Cardiac muscle cell (in vitro differentiated cells and primary cell): ENCODE measurements at regions not wholly inside any gene's neighbourhood (a gene's known extent, or its start where the extent isn't known, plus 50 kb on each side); places are given as distances from the start of the nearest gene placed in this dataset.

Source experiments
- DNase-seq, 2 donors: peaks; one replicate each; pipeline versions ENCODE4 v3.0.0 to v3.0.0-alpha.2; 2010 to 2017; ENCODE audit warnings: low read depth in 1 of 2, low spot score in 1 of 2
- H3K27ac ChIP-seq: fragments of 200-600 bp; sonication (generic); 2 replicates; pipeline ENCODE4 v1.5.1; 2016
- H3K27me3 ChIP-seq: fragments of 200-600 bp; sonication (generic); 2 replicates; pipeline ENCODE4 v1.6.0; 2016; ENCODE audit warnings: control low read depth
- H3K36me3 ChIP-seq: fragments of 200-600 bp; sonication (generic); 2 replicates; pipeline ENCODE4 v1.5.1; 2016; ENCODE audit warnings: control low read depth
- H3K4me1 ChIP-seq: fragments of 200-600 bp; sonication (generic); 2 replicates; pipeline ENCODE4 v1.8.1; 2017; ENCODE audit warnings: low read depth, mild to moderate bottlenecking, mixed run types
- H3K4me3 ChIP-seq: fragments of 200-600 bp; sonication (generic); 2 replicates; pipeline ENCODE4 v1.5.1; 2016; ENCODE audit warnings: mild to moderate bottlenecking
- H3K9me3 ChIP-seq: fragments of 200-600 bp; sonication (generic); 2 replicates; pipeline ENCODE4 v1.5.1; 2017; ENCODE audit warnings: low read depth, mild to moderate bottlenecking, control low read depth
- TF ChIP-seq, protein P1 (sequence below): IDR thresholded peaks from 2 replicates; pipeline ENCODE4 v1.5.1; 2012; ENCODE audit warnings: low read depth, mild to moderate bottlenecking, low read length

DNA sequence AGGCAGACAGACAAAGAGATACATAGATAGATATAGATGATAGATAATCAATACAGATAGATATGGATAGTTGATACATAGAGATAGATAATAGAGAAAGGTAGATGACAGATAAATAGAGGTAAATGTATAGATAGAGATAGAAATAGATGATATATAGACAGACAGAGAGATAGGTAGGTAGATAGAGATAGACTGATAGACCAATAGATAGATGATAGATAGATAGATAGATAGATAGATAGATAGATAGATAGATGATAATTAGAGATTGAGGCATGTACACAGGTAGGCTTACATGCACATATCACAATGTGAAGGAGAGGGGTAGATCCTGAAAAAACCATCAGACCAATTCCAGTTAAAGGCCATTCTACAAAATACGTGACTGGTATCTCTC is 724.7 kb downstream of the GALR1 start:
- Histone ChIP-seq H3K4me3 (no peak overlapping the region), H3K4me1 (no peaks in the 10 kb centered on the region), H3K27ac (no peak overlapping the region), H3K9me3 (no peaks in the 10 kb centered on the region), H3K27me3 (no peaks in the 10 kb centered on the region), H3K36me3 (no peaks in the 10 kb centered on the region)
- DNase-seq = no peak
- TF ChIP-seq, protein P1, sequence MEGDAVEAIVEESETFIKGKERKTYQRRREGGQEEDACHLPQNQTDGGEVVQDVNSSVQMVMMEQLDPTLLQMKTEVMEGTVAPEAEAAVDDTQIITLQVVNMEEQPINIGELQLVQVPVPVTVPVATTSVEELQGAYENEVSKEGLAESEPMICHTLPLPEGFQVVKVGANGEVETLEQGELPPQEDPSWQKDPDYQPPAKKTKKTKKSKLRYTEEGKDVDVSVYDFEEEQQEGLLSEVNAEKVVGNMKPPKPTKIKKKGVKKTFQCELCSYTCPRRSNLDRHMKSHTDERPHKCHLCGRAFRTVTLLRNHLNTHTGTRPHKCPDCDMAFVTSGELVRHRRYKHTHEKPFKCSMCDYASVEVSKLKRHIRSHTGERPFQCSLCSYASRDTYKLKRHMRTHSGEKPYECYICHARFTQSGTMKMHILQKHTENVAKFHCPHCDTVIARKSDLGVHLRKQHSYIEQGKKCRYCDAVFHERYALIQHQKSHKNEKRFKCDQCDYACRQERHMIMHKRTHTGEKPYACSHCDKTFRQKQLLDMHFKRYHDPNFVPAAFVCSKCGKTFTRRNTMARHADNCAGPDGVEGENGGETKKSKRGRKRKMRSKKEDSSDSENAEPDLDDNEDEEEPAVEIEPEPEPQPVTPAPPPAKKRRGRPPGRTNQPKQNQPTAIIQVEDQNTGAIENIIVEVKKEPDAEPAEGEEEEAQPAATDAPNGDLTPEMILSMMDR = no peak

DNA sequence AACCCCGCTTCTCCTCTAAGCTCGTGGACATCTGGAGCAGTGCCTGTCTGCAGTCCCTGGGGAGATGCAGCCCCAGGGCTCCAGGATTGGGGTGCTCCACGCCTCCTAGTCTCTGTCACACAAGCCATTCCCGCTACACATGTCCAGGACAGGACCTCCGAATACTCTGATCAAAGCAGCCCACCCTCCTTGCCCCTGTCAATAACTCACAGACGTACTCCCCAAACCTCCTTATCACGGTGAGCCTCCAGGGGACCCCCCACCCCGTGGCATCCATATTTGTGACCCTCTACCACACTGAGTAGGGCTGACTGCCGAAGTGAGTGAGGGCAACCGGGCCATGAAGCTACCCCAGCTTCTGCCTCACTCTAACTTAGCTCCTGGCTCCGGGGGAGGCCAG is 727.7 kb downstream of the GALR1 start:
- Histone ChIP-seq H3K27ac (no peak overlapping the region), H3K4me1 (no peaks in the 10 kb centered on the region), H3K4me3 (no peak overlapping the region), H3K36me3 (no peaks in the 10 kb centered on the region), H3K9me3 (no peaks in the 10 kb centered on the region), H3K27me3 (no peaks in the 10 kb centered on the region)
- TF ChIP-seq, protein P1 = no peak
- no peak for DNase-seq

DNA sequence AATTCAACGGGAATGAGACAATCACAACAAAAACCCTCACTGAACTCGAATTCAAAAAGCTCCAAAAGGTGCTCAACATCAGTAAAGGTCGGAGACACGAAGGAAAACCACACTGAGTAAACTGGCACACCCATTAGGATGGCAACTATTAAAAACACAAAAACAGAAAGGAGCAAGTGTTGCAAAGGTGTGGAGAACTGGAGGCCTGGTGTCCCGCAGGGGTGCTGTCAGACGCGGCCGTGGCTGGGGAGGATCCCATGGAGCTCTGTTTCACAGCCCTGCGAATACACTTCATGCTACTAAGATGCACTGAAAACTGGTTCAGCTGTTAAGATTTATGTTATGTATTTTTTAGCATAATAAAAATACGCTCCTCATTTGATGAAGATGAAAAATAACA is 730.6 kb downstream of the GALR1 start:
- H3K4me3 ChIP-seq = no peak overlapping the region
- H3K27me3 ChIP-seq = no peaks in the 10 kb centered on the region
- H3K27ac ChIP-seq = no peak overlapping the region
- no peaks in the 10 kb centered on the region for H3K9me3 ChIP-seq
- TF ChIP-seq, protein P1 = no peak
- no peaks in the 10 kb centered on the region for H3K4me1 ChIP-seq
- no peaks in the 10 kb centered on the region for H3K36me3 ChIP-seq
- no peak for DNase-seq

DNA sequence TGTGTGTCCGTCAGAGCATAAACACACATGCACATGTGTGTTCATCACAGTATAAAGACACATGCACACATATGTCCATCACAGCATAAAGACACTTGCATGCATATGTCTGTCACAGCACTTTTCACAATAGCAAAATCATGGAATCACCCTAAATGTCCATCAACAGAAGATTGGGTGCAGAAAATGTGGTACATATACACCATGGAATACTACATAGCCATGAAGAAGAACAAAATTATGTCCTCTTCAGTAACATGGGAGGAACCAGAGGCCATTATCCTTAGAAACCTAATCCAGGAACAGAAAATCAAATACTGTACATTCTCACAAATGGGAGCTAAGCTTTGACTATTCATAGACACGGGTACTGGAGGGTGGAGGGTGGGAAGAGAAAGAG is 732.2 kb downstream of the GALR1 start:
- no peaks in the 10 kb centered on the region for H3K27me3 ChIP-seq
- TF ChIP-seq, protein P1 = no peak
- H3K27ac ChIP-seq = no peak overlapping the region
- H3K36me3 ChIP-seq = no peaks in the 10 kb centered on the region
- H3K4me3 ChIP-seq = no peak overlapping the region
- H3K4me1 ChIP-seq = no peaks in the 10 kb centered on the region
- H3K9me3 ChIP-seq = no peaks in the 10 kb centered on the region
- DNase-seq = no peak

DNA sequence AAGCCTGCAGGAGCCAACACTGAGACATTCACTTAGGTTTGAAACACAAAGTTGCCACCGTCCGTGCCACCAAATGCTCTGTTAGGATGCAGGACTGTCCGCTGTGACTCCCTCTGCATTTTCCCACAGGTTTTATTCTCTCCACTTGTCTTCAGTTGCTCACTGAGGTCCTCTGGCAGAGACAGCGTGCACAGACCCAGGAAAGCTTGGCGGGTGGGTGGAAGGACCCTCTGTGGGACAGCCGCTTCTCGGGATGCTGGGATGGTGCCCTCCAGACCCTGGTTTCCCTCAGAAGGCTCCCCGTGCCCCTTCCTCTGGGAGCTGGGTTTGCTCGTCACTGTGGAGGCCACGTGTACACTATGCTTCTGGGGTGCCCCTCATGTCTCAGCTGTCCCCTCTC is 733.6 kb downstream of the GALR1 start:
- no peak for DNase-seq
- TF ChIP-seq, protein P1 = no peak
- Histone ChIP-seq H3K4me3 (no peak overlapping the region), H3K9me3 (no peaks in the 10 kb centered on the region), H3K36me3 (no peaks in the 10 kb centered on the region), H3K27ac (no peak overlapping the region), H3K27me3 (no peaks in the 10 kb centered on the region), H3K4me1 (no peaks in the 10 kb centered on the region)

DNA sequence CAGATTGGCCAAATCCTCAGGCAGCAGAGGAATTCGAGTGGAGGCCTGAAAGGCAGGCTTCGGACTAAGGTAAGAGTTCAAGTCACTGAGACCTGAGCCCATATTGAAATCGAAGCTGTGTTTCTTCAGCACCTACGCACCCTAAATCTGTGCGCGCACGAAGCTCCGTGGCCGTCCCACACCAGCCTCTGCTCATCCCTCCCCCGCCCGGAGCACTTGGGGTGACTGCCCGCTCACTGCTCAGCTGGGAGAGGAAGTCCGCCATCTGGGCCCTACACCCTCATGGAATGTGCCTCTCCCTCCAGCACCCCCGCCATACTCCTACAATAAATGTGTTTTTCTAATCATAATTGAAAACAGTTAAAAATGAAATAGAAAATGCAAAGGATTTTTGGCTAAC is 734.5 kb downstream of the GALR1 start:
- no peak overlapping the region for H3K4me3 ChIP-seq
- H3K9me3 ChIP-seq = no peaks in the 10 kb centered on the region
- no peak for DNase-seq
- no peaks in the 10 kb centered on the region for H3K36me3 ChIP-seq
- no peaks in the 10 kb centered on the region for H3K4me1 ChIP-seq
- no peak overlapping the region for H3K27ac ChIP-seq
- H3K27me3 ChIP-seq = no peaks in the 10 kb centered on the region
- TF ChIP-seq, protein P1 = no peak
